PC-3 (cell line): ENCODE measurements at regions not wholly inside any gene's neighbourhood (a gene's known extent, or its start where the extent isn't known, plus 50 kb on each side); places are given as distances from the start of the nearest gene placed in this dataset.

ENCODE experiments used
- ATAC-seq: fragments of 200-7000 bp; cut with Tn5 transposase; 2 replicates; pipeline ENCODE4 v1.9.1; 2020; ENCODE audit warnings: mild to moderate bottlenecking, moderate library complexity
- BruUV-seq: library from RNA; stranded (reverse); fragments of 400-500 nt; replicated peaks from 2 replicates; lab custom pipeline; 2021; lab: Mats Ljungman, UMichigan
- CTCF ChIA-PET: fragments of 300-600 bp; sonication (Branson Sonifier 250); formaldehyde crosslinking; loops from one replicate; lab custom pipeline; 2022; ENCODE audit warnings: antibody characterized with exemption; lab: Charles Lee
- POLR2A ChIA-PET: fragments of 300-600 bp; sonication (Branson Sonifier 250); formaldehyde crosslinking; loops from one replicate; lab custom pipeline; 2022; ENCODE audit warnings: antibody characterized with exemption; ENCODE audit not compliant: unreplicated experiment; lab: Charles Lee
- DNase-seq: peaks from one replicate; pipeline ENCODE4 v3.0.0-alpha.2; 2015
- H2AFZ ChIP-seq: fragments of 300-600 bp; sonication (generic); 2 replicates; pipeline ENCODE4 v1.6.0; 2016; ENCODE audit warnings: antibody characterized with exemption, low read length
- H3F3A ChIP-seq: fragments of 300-600 bp; sonication (generic); one replicate; pipeline ENCODE4 v1.6.0; 2017; ENCODE audit warnings: antibody characterized with exemption, low read length, control low read depth, mild to moderate bottlenecking; ENCODE audit not compliant: unreplicated experiment
- H3K27ac ChIP-seq: fragments of 300-600 bp; sonication (generic); 2 replicates; pipeline ENCODE4 v1.5.1; 2016; ENCODE audit warnings: mild to moderate bottlenecking, low read length
- H3K27me3 ChIP-seq: fragments of 300-600 bp; sonication (generic); 2 replicates; pipeline ENCODE4 v1.6.1; 2016; ENCODE audit warnings: low read length, mixed read lengths
- H3K36me3 ChIP-seq: fragments of 300-600 bp; sonication (generic); 2 replicates; pipeline ENCODE4 v1.6.1; 2016; ENCODE audit warnings: low read depth, mixed run types, low read length, mixed read lengths
- H3K4me1 ChIP-seq: fragments of 300-600 bp; sonication (generic); 2 replicates; pipeline ENCODE4 v1.5.1; 2016; ENCODE audit warnings: low read length; ENCODE audit not compliant: insufficient read depth
- H3K4me2 ChIP-seq: fragments of 300-600 bp; sonication (generic); 2 replicates; pipeline ENCODE4 v1.6.0; 2016; ENCODE audit warnings: low read length
- H3K4me3 ChIP-seq: fragments of 300-600 bp; sonication (generic); 2 replicates; pipeline ENCODE4 v1.5.1; 2016; ENCODE audit warnings: mild to moderate bottlenecking, low read length, mixed read lengths
- H3K79me2 ChIP-seq: fragments of 300-600 bp; sonication (generic); 2 replicates; pipeline ENCODE4 v1.6.1; 2017; ENCODE audit warnings: low read length, mixed read lengths
- H3K9ac ChIP-seq: fragments of 300-600 bp; sonication (generic); 2 replicates; pipeline ENCODE4 v1.6.0; 2016; ENCODE audit warnings: mild to moderate bottlenecking, low read length
- H3K9me2 ChIP-seq: fragments of 300-600 bp; sonication (generic); replicated peaks from 2 replicates; pipeline ENCODE4 v1.6.1; 2016; ENCODE audit warnings: mixed run types, low read length, mixed read lengths
- H3K9me3 ChIP-seq: fragments of 300-600 bp; sonication (generic); 2 replicates; pipeline ENCODE4 v1.6.1; 2016; ENCODE audit warnings: low read length, mixed read lengths
- H4K20me1 ChIP-seq: fragments of 300-600 bp; sonication (generic); 2 replicates; pipeline ENCODE4 v1.6.1; 2016; ENCODE audit warnings: low read length, mixed read lengths
- CTCF ChIP-seq: fragments of 300-600 bp; sonication (generic); conservative IDR thresholded peaks from 2 replicates; pipeline ENCODE4 v1.5.1; 2017; ENCODE audit warnings: antibody characterized with exemption, low read depth, mild to moderate bottlenecking, low read length
- EZH2 ChIP-seq: fragments of 300-600 bp; sonication (generic); IDR thresholded peaks from one replicate; pipeline ENCODE4 v1.6.1; 2017; ENCODE audit warnings: antibody characterized with exemption, mild to moderate bottlenecking, low read length; ENCODE audit not compliant: unreplicated experiment
- EZH2phosphoT487 ChIP-seq: fragments of 300-600 bp; sonication (generic); IDR thresholded peaks from 2 replicates; pipeline ENCODE4 v1.6.1; 2018; ENCODE audit warnings: mild to moderate bottlenecking, antibody characterized with exemption, low read length, borderline replicate concordance
- intact Hi-C: fragments of 100-400 bp; cut with micrococcal nuclease; formaldehyde crosslinking; loops from 2 replicates; pipeline ENCODE4 v1.9.0; 2023

- DNase-seq: no peak
- intact Hi-C loops: no loop called here
- H3K9me3 ChIP-seq: no peaks in the 10 kb centered on the region
- TF ChIP-seq EZH2phosphoT487 (no peak), EZH2 (no peak), CTCF (no peak)
- ATAC-seq: no peak
- H3K9me2 ChIP-seq: no peaks in the 10 kb centered on the region
- no peak overlapping the region for H2AFZ ChIP-seq
- ChIA-PET CTCF (no interaction called here), POLR2A (no interaction called here)
- H3K27ac ChIP-seq: no peak overlapping the region
- H3F3A ChIP-seq: no peaks in the 10 kb centered on the region
- no peaks in the 10 kb centered on the region for H3K79me2 ChIP-seq
- no peak overlapping the region for H3K4me2 ChIP-seq
- no peaks in the 10 kb centered on the region for H3K36me3 ChIP-seq
- no TSS peak for BruUV-seq
- H3K9ac ChIP-seq: no peak overlapping the region
- no peak overlapping the region for H3K4me3 ChIP-seq
- peaks cover 14% of the 10 kb centered on the region for H3K27me3 ChIP-seq
- H4K20me1 ChIP-seq: no peaks in the 10 kb centered on the region
- no peaks in the 10 kb centered on the region for H3K4me1 ChIP-seq
Measured at GRCh38 chr17:65400701-65401100, 160.7 kb downstream of the AXIN2 start.

GRCh38 chr17:65398040-65398787, 163.2 kb downstream of the AXIN2 start:
- H3K27ac ChIP-seq: no peak overlapping the region
- H3K27me3 ChIP-seq: peaks cover 14% of the 10 kb centered on the region
- H3K9ac ChIP-seq: no peak overlapping the region
- no peak overlapping the region for H3K4me3 ChIP-seq
- POLR2A ChIA-PET: no interaction called here
- no peaks in the 10 kb centered on the region for H3F3A ChIP-seq
- no TSS peak for BruUV-seq
- no peak for TF ChIP-seq CTCF
- TF ChIP-seq EZH2: no peak
- TF ChIP-seq EZH2phosphoT487: no peak
- H3K36me3 ChIP-seq: no peaks in the 10 kb centered on the region
- H3K79me2 ChIP-seq: no peaks in the 10 kb centered on the region
- DNase-seq: peak; percentile 63
- CTCF ChIA-PET: no interaction called here
- ATAC-seq: peak; percentile 42; the same call in 1 of the 2 replicates
- no peaks in the 10 kb centered on the region for H3K4me1 ChIP-seq
- H3K4me2 ChIP-seq: no peak overlapping the region
- no peaks in the 10 kb centered on the region for H3K9me3 ChIP-seq
- H4K20me1 ChIP-seq: no peaks in the 10 kb centered on the region
- H3K9me2 ChIP-seq: no peaks in the 10 kb centered on the region
- no peak overlapping the region for H2AFZ ChIP-seq
- intact Hi-C loops: no loop called here

- Histone ChIP-seq H3F3A (no peaks in the 10 kb centered on the region), H3K9me3 (no peaks in the 10 kb centered on the region), H3K27me3 (peaks cover 8% of the 10 kb centered on the region), H3K4me1 (no peaks in the 10 kb centered on the region), H3K27ac (no peak overlapping the region), H4K20me1 (no peaks in the 10 kb centered on the region), H3K79me2 (no peaks in the 10 kb centered on the region), H2AFZ (no peak overlapping the region), H3K36me3 (no peaks in the 10 kb centered on the region), H3K4me2 (no peak overlapping the region), H3K9me2 (no peaks in the 10 kb centered on the region), H3K4me3 (no peak overlapping the region), H3K9ac (no peak overlapping the region)
- BruUV-seq: no TSS peak
- intact Hi-C loops: no loop called here
- no peak for TF ChIP-seq EZH2
- no peak for TF ChIP-seq CTCF
- no peak for TF ChIP-seq EZH2phosphoT487
- CTCF ChIA-PET: no interaction called here
- ATAC-seq: no peak
- no peak for DNase-seq
- POLR2A ChIA-PET: no interaction called here
Measured at GRCh38 chr17:65395924-65396323, 165.5 kb downstream of the AXIN2 start.
